ENCODE measurements at regions not wholly inside any gene's neighbourhood (a gene's known extent, or its start where the extent isn't known, plus 50 kb on each side); places are given as distances from the start of the nearest gene placed in this dataset.

DNA sequence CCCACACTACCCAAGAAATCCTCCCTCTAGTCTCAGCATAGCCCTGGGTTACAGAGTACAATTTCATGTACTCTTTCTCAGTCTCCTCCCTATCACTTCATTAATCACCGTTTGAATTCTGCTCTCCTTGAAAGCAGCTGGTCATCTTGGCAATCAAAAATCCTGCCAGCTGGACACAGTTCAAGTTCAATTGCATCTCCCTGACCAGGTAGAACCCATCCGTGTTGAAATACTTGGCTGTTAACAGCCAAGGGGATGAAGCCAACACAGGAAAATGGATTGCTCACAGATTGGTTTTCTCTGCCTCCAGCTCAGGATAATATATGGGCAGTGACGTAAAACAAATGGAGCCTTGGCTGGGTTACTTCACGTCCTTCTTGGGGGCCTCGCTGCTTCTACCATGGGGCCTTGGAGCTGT, 55.1 kb upstream of the GRK3 start:
- Histone ChIP-seq H3K36me3 (ENCODE audit: insufficient read depth) (no peaks in the 10 kb centered on the region; the same call in 1 of the 2 replicates), H2AFZ (no peak overlapping the region), H3K79me2 (replicated peaks; ENCODE audit: insufficient read depth) (no peaks in the 10 kb centered on the region), H4K20me1 (replicated peaks; ENCODE audit: insufficient read depth) (no peaks in the 10 kb centered on the region), H3K27ac (ENCODE audit: low read depth) (no peak overlapping the region), H3K4me3 (no peak overlapping the region), H3K9me2 (ENCODE audit: insufficient read depth) (0 out of 2 replicates have a peak, but pooled peaks cover 2% of the 10 kb centered on the region), H3K4me1 (ENCODE audit: insufficient read depth) (peaks cover 14% of the 10 kb centered on the region), H3K4me2 (no peak overlapping the region), H3K27me3 (ENCODE audit: insufficient read depth) (no peaks in the 10 kb centered on the region), H3F3A (replicated peaks; ENCODE audit: low read depth) (no peaks in the 10 kb centered on the region)
- peaks cover 27% of the 10 kb centered on the region for H3K4me1 Mint-ChIP-seq
- no peak overlapping the region for H3K4me3 Mint-ChIP-seq
- TF ChIP-seq, protein P1, sequence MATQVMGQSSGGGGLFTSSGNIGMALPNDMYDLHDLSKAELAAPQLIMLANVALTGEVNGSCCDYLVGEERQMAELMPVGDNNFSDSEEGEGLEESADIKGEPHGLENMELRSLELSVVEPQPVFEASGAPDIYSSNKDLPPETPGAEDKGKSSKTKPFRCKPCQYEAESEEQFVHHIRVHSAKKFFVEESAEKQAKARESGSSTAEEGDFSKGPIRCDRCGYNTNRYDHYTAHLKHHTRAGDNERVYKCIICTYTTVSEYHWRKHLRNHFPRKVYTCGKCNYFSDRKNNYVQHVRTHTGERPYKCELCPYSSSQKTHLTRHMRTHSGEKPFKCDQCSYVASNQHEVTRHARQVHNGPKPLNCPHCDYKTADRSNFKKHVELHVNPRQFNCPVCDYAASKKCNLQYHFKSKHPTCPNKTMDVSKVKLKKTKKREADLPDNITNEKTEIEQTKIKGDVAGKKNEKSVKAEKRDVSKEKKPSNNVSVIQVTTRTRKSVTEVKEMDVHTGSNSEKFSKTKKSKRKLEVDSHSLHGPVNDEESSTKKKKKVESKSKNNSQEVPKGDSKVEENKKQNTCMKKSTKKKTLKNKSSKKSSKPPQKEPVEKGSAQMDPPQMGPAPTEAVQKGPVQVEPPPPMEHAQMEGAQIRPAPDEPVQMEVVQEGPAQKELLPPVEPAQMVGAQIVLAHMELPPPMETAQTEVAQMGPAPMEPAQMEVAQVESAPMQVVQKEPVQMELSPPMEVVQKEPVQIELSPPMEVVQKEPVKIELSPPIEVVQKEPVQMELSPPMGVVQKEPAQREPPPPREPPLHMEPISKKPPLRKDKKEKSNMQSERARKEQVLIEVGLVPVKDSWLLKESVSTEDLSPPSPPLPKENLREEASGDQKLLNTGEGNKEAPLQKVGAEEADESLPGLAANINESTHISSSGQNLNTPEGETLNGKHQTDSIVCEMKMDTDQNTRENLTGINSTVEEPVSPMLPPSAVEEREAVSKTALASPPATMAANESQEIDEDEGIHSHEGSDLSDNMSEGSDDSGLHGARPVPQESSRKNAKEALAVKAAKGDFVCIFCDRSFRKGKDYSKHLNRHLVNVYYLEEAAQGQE (IDR thresholded peaks at IDR 0.05; ENCODE audit: unreplicated experiment) = no peak
- TF ChIP-seq EZH2phosphoT487 (IDR thresholded peaks at IDR 0.05; ENCODE audit: unreplicated experiment) (no peak), EZH2 (IDR thresholded peaks at IDR 0.05; ENCODE audit: low read depth, unreplicated experiment) (no peak), ZNF331 (CRISPR knock-in tag; IDR thresholded peaks at IDR 0.05; ENCODE audit: low read depth) (no peak), STAT1 (IDR thresholded peaks at IDR 0.05; ENCODE audit: unreplicated experiment) (no peak), POLR2AphosphoS5 (IDR thresholded peaks at IDR 0.05; ENCODE audit: low read depth) (no peak), ZNF114 (CRISPR knock-in tag; IDR thresholded peaks at IDR 0.05) (no peak), NANOG (IDR thresholded peaks at IDR 0.05; ENCODE audit: borderline replicate concordance) (no peak), CREB1 (CRISPR knock-in tag; IDR thresholded peaks at IDR 0.05; ENCODE audit: low read depth) (no peak), JUNB (IDR thresholded peaks at IDR 0.05; ENCODE audit: unreplicated experiment) (no peak)
- TF ChIP-seq, protein P2, sequence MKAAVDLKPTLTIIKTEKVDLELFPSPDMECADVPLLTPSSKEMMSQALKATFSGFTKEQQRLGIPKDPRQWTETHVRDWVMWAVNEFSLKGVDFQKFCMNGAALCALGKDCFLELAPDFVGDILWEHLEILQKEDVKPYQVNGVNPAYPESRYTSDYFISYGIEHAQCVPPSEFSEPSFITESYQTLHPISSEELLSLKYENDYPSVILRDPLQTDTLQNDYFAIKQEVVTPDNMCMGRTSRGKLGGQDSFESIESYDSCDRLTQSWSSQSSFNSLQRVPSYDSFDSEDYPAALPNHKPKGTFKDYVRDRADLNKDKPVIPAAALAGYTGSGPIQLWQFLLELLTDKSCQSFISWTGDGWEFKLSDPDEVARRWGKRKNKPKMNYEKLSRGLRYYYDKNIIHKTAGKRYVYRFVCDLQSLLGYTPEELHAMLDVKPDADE (IDR thresholded peaks at IDR 0.05) = no peak
- TF ChIP-seq, protein P3, sequence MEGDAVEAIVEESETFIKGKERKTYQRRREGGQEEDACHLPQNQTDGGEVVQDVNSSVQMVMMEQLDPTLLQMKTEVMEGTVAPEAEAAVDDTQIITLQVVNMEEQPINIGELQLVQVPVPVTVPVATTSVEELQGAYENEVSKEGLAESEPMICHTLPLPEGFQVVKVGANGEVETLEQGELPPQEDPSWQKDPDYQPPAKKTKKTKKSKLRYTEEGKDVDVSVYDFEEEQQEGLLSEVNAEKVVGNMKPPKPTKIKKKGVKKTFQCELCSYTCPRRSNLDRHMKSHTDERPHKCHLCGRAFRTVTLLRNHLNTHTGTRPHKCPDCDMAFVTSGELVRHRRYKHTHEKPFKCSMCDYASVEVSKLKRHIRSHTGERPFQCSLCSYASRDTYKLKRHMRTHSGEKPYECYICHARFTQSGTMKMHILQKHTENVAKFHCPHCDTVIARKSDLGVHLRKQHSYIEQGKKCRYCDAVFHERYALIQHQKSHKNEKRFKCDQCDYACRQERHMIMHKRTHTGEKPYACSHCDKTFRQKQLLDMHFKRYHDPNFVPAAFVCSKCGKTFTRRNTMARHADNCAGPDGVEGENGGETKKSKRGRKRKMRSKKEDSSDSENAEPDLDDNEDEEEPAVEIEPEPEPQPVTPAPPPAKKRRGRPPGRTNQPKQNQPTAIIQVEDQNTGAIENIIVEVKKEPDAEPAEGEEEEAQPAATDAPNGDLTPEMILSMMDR (conservative IDR thresholded peaks at IDR 0.05; ENCODE audit: low read depth in 2 of 2) = no peak
- TF ChIP-seq, protein P4, sequence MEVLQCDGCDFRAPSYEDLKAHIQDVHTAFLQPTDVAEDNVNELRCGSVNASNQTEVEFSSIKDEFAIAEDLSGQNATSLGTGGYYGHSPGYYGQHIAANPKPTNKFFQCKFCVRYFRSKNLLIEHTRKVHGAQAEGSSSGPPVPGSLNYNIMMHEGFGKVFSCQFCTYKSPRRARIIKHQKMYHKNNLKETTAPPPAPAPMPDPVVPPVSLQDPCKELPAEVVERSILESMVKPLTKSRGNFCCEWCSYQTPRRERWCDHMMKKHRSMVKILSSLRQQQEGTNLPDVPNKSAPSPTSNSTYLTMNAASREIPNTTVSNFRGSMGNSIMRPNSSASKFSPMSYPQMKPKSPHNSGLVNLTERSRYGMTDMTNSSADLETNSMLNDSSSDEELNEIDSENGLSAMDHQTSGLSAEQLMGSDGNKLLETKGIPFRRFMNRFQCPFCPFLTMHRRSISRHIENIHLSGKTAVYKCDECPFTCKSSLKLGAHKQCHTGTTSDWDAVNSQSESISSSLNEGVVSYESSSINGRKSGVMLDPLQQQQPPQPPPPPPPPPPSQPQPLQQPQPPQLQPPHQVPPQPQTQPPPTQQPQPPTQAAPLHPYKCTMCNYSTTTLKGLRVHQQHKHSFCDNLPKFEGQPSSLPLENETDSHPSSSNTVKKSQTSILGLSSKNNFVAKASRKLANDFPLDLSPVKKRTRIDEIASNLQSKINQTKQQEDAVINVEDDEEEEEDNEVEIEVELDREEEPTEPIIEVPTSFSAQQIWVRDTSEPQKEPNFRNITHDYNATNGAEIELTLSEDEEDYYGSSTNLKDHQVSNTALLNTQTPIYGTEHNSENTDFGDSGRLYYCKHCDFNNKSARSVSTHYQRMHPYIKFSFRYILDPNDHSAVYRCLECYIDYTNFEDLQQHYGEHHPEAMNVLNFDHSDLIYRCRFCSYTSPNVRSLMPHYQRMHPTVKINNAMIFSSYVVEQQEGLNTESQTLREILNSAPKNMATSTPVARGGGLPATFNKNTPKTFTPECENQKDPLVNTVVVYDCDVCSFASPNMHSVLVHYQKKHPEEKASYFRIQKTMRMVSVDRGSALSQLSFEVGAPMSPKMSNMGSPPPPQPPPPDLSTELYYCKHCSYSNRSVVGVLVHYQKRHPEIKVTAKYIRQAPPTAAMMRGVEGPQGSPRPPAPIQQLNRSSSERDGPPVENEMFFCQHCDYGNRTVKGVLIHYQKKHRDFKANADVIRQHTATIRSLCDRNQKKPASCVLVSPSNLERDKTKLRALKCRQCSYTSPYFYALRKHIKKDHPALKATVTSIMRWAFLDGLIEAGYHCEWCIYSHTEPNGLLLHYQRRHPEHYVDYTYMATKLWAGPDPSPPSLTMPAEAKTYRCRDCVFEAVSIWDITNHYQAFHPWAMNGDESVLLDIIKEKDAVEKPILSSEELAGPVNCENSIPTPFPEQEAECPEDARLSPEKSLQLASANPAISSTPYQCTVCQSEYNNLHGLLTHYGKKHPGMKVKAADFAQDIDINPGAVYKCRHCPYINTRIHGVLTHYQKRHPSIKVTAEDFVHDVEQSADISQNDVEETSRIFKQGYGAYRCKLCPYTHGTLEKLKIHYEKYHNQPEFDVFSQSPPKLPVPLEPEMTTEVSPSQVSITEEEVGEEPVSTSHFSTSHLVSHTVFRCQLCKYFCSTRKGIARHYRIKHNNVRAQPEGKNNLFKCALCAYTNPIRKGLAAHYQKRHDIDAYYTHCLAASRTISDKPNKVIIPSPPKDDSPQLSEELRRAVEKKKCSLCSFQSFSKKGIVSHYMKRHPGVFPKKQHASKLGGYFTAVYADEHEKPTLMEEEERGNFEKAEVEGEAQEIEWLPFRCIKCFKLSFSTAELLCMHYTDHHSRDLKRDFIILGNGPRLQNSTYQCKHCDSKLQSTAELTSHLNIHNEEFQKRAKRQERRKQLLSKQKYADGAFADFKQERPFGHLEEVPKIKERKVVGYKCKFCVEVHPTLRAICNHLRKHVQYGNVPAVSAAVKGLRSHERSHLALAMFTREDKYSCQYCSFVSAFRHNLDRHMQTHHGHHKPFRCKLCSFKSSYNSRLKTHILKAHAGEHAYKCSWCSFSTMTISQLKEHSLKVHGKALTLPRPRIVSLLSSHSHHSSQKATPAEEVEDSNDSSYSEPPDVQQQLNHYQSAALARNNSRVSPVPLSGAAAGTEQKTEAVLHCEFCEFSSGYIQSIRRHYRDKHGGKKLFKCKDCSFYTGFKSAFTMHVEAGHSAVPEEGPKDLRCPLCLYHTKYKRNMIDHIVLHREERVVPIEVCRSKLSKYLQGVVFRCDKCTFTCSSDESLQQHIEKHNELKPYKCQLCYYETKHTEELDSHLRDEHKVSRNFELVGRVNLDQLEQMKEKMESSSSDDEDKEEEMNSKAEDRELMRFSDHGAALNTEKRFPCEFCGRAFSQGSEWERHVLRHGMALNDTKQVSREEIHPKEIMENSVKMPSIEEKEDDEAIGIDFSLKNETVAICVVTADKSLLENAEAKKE (CRISPR knock-in tag; IDR thresholded peaks at IDR 0.05) = no peak
- H3K9me3 Mint-ChIP-seq = no peaks in the 10 kb centered on the region
- H3K27ac Mint-ChIP-seq = no peak overlapping the region
- H3K27me3 Mint-ChIP-seq (ENCODE audit: insufficient read depth, low read depth, poor library complexity) = no peaks in the 10 kb centered on the region
- H3K36me3 Mint-ChIP-seq (ENCODE audit: low read depth) = peaks cover 6% of the 10 kb centered on the region; the same call in 1 of the 3 replicates
- DNase-seq (ENCODE audit: low spot score) (no peak), ATAC-seq (no peak)

All from GM23338 (cell line).